ENCODE measurements at regions not wholly inside any gene's neighbourhood (a gene's known extent, or its start where the extent isn't known, plus 50 kb on each side); places are given as distances from the start of the nearest gene placed in this dataset.
A peak's percentile ranks its signal among the peaks of the same experiment; 100 is the strongest.
"Not testable (repeated sequence)": the region's sequence is repeated elsewhere in the genome, so short reads cannot be mapped to it uniquely, and the experiment has no call there.

DNA sequence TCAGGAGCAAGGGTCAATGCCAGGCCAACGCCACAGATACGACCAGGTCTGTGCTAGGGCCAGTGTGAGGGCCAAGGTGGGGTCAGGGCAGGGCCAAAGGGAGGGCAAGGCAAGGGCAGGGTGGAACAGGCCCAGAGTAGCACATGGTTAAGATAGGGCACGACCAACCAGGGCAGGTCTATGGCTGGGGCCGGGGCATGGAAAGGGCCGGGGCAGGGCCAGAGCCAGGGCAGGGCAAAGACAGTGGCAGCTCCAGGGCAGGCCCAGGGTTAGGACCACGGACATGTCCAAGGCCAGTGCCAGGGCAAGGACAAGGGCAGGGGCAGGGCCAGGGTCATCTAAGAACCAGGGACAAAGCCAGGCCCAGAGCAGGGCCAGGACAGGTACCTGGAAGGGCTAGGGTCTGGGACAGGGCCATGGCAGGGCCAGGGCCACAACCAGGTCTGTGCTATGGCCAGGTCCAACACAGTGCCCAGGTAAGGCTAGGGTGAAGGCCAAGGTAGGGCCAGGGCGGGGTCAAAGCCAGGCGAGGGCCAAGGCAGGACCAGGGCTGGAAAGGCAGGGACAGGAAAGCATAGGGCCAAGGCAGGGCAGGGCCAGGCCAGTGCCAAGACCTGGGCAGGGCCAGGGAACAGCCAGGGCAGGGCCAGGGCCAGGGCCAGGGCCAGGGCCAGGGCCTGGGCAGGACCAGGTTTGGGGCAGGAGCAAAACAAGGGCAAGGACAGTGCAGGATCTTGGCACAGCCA is 404.7 kb downstream of the ZNF33B start:
- H3K27ac Mint-ChIP-seq (ENCODE audit: unreplicated experiment); H3K36me3 Mint-ChIP-seq (ENCODE audit: unreplicated experiment); H3K27me3 Mint-ChIP-seq (ENCODE audit: unreplicated experiment); H3K9me3 Mint-ChIP-seq (ENCODE audit: unreplicated experiment); H3K4me1 Mint-ChIP-seq (ENCODE audit: unreplicated experiment); H3K4me3 Mint-ChIP-seq (ENCODE audit: unreplicated experiment): not testable (repeated sequence)
- DNase-seq (ENCODE audit: extremely low spot score, unreplicated experiment) = peak; percentile 77

DNA sequence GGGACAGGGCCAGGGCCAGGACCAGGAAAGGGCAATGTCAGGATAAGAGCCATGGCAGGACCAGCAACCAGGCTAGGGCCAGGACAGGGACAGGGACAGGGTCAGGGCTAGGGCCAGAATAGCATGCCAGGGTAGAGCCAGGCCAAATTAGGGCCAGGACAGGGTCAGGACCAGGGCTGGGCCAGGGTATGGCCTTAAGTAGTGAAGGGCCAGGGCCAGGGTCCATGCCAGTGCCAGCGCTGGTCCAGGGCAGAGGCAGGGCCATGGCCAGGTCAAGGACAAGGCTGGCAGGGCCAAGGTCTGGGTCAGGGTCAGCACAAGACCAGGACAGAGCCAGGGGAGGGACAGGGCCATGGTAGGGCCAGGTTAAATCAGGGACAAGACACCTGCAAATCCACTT is 405.4 kb downstream of the ZNF33B start:
- H3K27me3 Mint-ChIP-seq (ENCODE audit: unreplicated experiment); H3K27ac Mint-ChIP-seq (ENCODE audit: unreplicated experiment); H3K4me3 Mint-ChIP-seq (ENCODE audit: unreplicated experiment); H3K4me1 Mint-ChIP-seq (ENCODE audit: unreplicated experiment); H3K36me3 Mint-ChIP-seq (ENCODE audit: unreplicated experiment): not testable (repeated sequence)
- peak; percentile 76 for DNase-seq (ENCODE audit: extremely low spot score, unreplicated experiment)
- H3K9me3 Mint-ChIP-seq (ENCODE audit: unreplicated experiment) = peaks cover 15% of the 10 kb centered on the region

DNA sequence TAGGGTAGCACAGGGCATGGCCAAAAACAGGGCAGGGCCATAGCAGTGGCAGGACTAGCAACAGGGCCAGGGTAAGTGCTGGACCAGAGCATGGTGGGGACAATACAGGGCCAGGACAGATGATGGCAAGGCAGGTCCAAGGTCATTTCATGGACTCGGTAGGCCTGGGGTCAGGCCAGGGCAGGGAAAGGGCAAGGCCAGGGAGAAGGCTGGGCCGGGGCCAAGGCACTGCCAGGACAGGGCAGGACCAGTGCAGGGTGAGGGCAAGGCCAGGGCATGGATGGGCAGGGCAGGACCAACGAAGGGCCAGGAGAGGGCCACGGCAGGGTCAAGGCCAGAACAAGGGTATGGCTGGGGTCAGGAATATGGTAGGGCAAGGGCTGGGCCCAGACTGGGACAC is 407.6 kb downstream of the ZNF33B start:
- H3K27ac Mint-ChIP-seq (ENCODE audit: unreplicated experiment); H3K27me3 Mint-ChIP-seq (ENCODE audit: unreplicated experiment); H3K4me3 Mint-ChIP-seq (ENCODE audit: unreplicated experiment); H3K4me1 Mint-ChIP-seq (ENCODE audit: unreplicated experiment); H3K36me3 Mint-ChIP-seq (ENCODE audit: unreplicated experiment): not testable (repeated sequence)
- peak; percentile 83 for DNase-seq (ENCODE audit: extremely low spot score, unreplicated experiment)
- peaks cover 29% of the 10 kb centered on the region for H3K9me3 Mint-ChIP-seq (ENCODE audit: unreplicated experiment)

DNA sequence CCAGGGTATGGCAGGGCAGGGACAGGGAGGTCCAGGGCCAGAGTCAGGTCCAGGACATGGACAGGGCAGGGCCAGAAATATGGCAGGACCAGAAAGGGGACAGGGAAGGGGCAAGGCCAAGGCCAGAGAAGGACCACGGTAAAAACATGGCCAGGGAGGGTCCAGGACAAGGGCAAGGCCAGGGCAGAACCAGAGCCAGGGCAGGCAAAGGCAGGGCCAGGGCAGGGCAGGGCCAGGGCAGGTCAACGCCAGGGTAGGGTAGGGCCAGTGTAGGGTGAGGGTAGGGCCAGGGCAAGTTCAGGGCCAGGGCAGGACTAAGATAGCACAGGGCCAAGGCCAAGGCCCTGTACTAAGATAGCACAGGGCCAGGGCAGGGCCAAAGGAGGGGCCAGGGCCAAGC is 408.3 kb downstream of the ZNF33B start:
- H3K27ac Mint-ChIP-seq (ENCODE audit: unreplicated experiment); H3K27me3 Mint-ChIP-seq (ENCODE audit: unreplicated experiment); H3K4me1 Mint-ChIP-seq (ENCODE audit: unreplicated experiment); DNase-seq (ENCODE audit: extremely low spot score, unreplicated experiment); H3K4me3 Mint-ChIP-seq (ENCODE audit: unreplicated experiment); H3K36me3 Mint-ChIP-seq (ENCODE audit: unreplicated experiment): not testable (repeated sequence)
- H3K9me3 Mint-ChIP-seq (ENCODE audit: unreplicated experiment) = peaks cover 29% of the 10 kb centered on the region

DNA sequence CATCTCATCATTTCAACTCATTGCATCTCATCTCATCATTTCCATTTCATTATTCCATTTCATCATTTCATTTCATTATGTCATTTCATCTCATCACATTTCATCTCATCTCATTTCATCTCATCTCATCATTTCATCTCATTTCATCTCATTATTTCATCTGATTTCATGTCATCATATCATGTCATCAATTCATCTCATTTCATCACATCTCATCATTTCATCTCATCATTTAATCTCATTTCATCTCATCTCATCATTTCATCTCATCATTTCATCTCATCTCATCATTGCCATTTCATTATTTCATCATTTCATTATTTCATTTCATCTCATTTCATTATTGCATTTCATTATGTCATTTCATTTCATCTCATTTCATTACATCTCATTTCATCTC is 410.5 kb downstream of the ZNF33B start:
- H3K9me3 Mint-ChIP-seq (ENCODE audit: unreplicated experiment) = peaks cover 29% of the 10 kb centered on the region
- not testable (repeated sequence) for H3K4me3 Mint-ChIP-seq (ENCODE audit: unreplicated experiment); H3K27ac Mint-ChIP-seq (ENCODE audit: unreplicated experiment); DNase-seq (ENCODE audit: extremely low spot score, unreplicated experiment); H3K4me1 Mint-ChIP-seq (ENCODE audit: unreplicated experiment); H3K36me3 Mint-ChIP-seq (ENCODE audit: unreplicated experiment); H3K27me3 Mint-ChIP-seq (ENCODE audit: unreplicated experiment)

DNA sequence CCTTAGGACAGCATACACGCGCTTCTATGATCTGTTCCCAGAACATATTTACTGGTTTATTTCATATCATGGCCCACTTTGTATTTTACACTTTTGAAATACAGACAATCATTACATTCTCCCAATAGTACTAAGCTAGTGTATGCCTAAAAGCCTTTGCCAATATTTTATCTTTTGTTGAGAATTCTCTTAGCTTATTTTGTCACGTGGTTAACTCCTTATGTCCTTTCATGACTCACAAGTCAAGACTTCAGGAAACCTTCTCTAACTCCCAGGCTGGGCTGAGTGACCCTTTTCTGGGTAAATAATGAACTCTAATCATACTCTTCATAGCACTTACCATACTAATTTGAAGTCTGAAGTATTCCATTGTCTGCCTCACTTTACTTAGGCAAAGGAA is 444.8 kb downstream of the ZNF33B start:
- H3K4me3 Mint-ChIP-seq (ENCODE audit: unreplicated experiment); H3K27me3 Mint-ChIP-seq (ENCODE audit: unreplicated experiment); H3K27ac Mint-ChIP-seq (ENCODE audit: unreplicated experiment); DNase-seq (ENCODE audit: extremely low spot score, unreplicated experiment); H3K4me1 Mint-ChIP-seq (ENCODE audit: unreplicated experiment); H3K36me3 Mint-ChIP-seq (ENCODE audit: unreplicated experiment): not testable (repeated sequence)
- H3K9me3 Mint-ChIP-seq (ENCODE audit: unreplicated experiment) = peaks cover 28% of the 10 kb centered on the region

DNA sequence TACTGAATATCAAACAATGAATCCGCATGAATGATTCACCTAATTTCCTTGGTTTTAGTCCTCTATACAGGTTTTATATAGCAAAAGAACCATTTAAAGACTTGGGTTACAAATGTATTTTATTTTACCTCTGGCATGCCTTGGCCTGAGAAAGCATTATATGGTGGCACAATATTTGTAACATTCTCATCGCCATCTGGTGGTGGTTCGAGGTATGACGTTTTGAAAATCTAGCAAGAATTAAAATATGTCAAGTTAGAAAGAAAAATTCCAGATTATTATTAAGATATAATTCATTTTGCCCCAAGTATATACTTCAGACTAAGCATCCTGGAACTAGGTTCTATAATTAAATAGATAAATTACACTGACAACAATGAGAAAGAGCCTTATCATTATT is 445.9 kb downstream of the ZNF33B start:
- H3K27me3 Mint-ChIP-seq (ENCODE audit: unreplicated experiment); H3K36me3 Mint-ChIP-seq (ENCODE audit: unreplicated experiment); DNase-seq (ENCODE audit: extremely low spot score, unreplicated experiment); H3K4me3 Mint-ChIP-seq (ENCODE audit: unreplicated experiment); H3K4me1 Mint-ChIP-seq (ENCODE audit: unreplicated experiment); H3K27ac Mint-ChIP-seq (ENCODE audit: unreplicated experiment): not testable (repeated sequence)
- TF ChIP-seq, protein P1, sequence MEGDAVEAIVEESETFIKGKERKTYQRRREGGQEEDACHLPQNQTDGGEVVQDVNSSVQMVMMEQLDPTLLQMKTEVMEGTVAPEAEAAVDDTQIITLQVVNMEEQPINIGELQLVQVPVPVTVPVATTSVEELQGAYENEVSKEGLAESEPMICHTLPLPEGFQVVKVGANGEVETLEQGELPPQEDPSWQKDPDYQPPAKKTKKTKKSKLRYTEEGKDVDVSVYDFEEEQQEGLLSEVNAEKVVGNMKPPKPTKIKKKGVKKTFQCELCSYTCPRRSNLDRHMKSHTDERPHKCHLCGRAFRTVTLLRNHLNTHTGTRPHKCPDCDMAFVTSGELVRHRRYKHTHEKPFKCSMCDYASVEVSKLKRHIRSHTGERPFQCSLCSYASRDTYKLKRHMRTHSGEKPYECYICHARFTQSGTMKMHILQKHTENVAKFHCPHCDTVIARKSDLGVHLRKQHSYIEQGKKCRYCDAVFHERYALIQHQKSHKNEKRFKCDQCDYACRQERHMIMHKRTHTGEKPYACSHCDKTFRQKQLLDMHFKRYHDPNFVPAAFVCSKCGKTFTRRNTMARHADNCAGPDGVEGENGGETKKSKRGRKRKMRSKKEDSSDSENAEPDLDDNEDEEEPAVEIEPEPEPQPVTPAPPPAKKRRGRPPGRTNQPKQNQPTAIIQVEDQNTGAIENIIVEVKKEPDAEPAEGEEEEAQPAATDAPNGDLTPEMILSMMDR (IDR thresholded peaks at IDR 0.05) = peak; percentile 51
- peaks cover 27% of the 10 kb centered on the region for H3K9me3 Mint-ChIP-seq (ENCODE audit: unreplicated experiment)

DNA sequence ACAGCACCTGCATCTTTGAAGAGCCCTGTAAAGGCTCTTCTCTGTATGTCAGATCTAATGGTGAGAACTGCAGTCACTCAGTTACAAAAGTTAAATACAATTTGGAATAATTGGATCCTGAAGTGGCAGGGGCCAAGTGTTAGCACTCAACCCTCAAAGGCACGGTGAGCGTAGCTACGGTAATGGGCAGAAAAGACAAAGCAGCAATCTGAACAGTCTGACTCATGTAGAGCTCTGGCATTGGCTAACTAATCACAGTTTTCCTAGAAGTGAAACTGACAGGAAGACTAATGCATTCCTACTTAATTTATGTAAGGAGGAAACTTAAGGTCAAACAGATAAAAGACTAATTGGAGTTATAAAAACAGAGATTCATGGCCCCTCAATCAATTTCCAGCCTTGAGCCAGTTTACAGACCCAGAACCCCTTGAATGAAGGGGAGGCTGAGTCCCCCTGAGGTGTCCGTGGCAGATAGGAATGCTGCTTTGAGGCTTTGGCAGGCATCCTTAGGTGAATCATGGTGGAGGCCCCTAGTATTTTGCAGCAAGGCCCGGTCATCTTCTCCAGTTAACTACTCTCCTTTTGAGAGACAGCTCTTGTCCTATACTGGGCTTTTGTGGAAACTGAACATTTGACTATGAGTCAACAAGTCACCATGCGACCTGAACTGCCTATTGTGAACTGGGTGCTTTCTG is 450.7 kb downstream of the ZNF33B start:
- H3K9me3 Mint-ChIP-seq (ENCODE audit: unreplicated experiment) = peaks cover 12% of the 10 kb centered on the region
- not testable (repeated sequence) for H3K36me3 Mint-ChIP-seq (ENCODE audit: unreplicated experiment)

DNA sequence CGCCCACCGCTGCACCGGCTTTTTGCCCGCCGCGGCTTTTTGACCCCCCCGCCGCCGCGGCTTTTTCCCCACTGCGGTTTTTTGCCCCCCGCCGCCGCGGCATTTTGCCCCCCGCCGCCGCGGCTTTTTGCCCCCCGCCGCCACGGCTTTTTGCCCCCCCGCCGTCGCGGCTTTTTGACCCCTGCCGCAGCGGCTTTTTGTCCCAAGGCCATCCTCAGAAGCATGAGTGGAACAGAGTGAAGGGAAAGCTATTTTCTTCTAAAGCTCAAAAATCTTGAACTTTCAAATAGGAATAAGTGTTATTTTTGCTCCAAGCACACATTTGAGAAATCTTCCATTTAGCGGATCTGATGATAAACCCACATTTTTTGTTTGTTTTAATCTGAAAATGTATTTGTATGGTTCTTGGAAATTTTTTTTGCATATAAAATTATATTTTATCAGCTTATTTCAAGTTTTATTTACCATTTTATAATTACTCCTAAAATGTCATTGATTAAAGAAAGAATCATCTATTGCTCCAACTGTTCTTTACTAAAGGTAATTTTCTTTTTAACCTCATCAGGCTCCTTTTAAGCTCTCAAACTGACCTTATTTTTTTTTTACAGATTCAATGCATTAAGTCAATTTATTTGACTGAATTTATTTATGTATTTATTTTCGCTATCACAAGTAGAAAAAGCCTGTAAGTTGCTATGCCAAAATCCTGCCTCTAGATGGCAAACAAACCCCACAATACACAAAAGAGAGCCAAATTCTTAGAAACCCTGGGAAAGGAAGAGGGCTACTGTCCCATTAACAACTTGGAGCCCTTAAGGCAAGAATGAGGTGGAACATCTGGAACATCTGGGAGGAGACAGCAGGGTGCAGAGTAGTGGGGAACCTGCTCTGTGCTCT is 460.3 kb downstream of the ZNF33B start:
- H3K27ac Mint-ChIP-seq (ENCODE audit: unreplicated experiment); DNase-seq (ENCODE audit: extremely low spot score, unreplicated experiment); H3K27me3 Mint-ChIP-seq (ENCODE audit: unreplicated experiment); H3K4me3 Mint-ChIP-seq (ENCODE audit: unreplicated experiment); H3K36me3 Mint-ChIP-seq (ENCODE audit: unreplicated experiment); H3K4me1 Mint-ChIP-seq (ENCODE audit: unreplicated experiment): not testable (repeated sequence)
- H3K9me3 Mint-ChIP-seq (ENCODE audit: unreplicated experiment) = peaks cover 36% of the 10 kb centered on the region

More for the DNA sequence above, 450.7 kb downstream of the ZNF33B start:
- not testable (repeated sequence) for H3K27ac Mint-ChIP-seq (ENCODE audit: unreplicated experiment); H3K4me1 Mint-ChIP-seq (ENCODE audit: unreplicated experiment); H3K4me3 Mint-ChIP-seq (ENCODE audit: unreplicated experiment); H3K27me3 Mint-ChIP-seq (ENCODE audit: unreplicated experiment); DNase-seq (ENCODE audit: extremely low spot score, unreplicated experiment)

Measured in osteocyte (in vitro differentiated cells).